Stimulated activated CD4-positive, alpha-beta T cell treated with anti-CD3 and anti-CD28 coated beads, Interleukin-4, amount 100 ng/mL, for 48 hours (primary cell): ENCODE measurements at regions not wholly inside any gene's neighbourhood (a gene's known extent, or its start where the extent isn't known, plus 50 kb on each side); places are given as distances from the start of the nearest gene placed in this dataset.
"Not testable (repeated sequence)": the region's sequence is repeated elsewhere in the genome, so short reads cannot be mapped to it uniquely, and the experiment has no call there.

Experiments used
- DNase-seq, 2 donors: peaks; one replicate each; pipeline ENCODE4 v3.0.0-alpha.2; 2020; ENCODE audit warnings: low read depth in 2 of 2

- no peak for DNase-seq
These were observed 94.8 kb upstream of the CYRIA start for GRCh38 chr2:16760426-16760825.

GRCh38 chr2:16756831-16757644 lies 91.4 kb upstream of the CYRIA start:
- peak; percentile 41 to 66 for DNase-seq

- DNase-seq: no peak
These were observed 89.8 kb upstream of the CYRIA start for GRCh38 chr2:16755442-16755841.

- not testable (repeated sequence) for DNase-seq
These were observed 87.4 kb upstream of the CYRIA start for GRCh38 chr2:16753025-16753424.

- DNase-seq: not testable (repeated sequence)
These were observed 85.2 kb upstream of the CYRIA start for GRCh38 chr2:16750925-16751214.

- DNase-seq: no peak
These were observed 84.7 kb upstream of the CYRIA start for GRCh38 chr2:16750175-16750924.

- not testable (repeated sequence) for DNase-seq
These were observed 83.1 kb upstream of the CYRIA start for GRCh38 chr2:16748511-16749266.

GRCh38 chr2:16747689-16748088 lies 82.1 kb upstream of the CYRIA start:
- DNase-seq: no peak

- no peak for DNase-seq
These were observed 81.6 kb upstream of the CYRIA start for GRCh38 chr2:16747257-16747656.

- no peak for DNase-seq
These were observed 81.2 kb upstream of the CYRIA start for GRCh38 chr2:16746833-16747232.

GRCh38 chr2:16746329-16746728 lies 80.7 kb upstream of the CYRIA start:
- no peak for DNase-seq

- no peak for DNase-seq
These were observed 79.8 kb upstream of the CYRIA start for GRCh38 chr2:16745466-16745865.

GRCh38 chr2:16744521-16744920 lies 78.9 kb upstream of the CYRIA start:
- no peak for DNase-seq

- no peak for DNase-seq
These were observed 76.4 kb upstream of the CYRIA start for GRCh38 chr2:16742026-16742425.

GRCh38 chr2:16741498-16741897 lies 75.9 kb upstream of the CYRIA start:
- DNase-seq: no peak

GRCh38 chr2:16739778-16740581 lies 74.3 kb upstream of the CYRIA start:
- no peak for DNase-seq

- DNase-seq: no peak
These were observed 73.0 kb upstream of the CYRIA start for GRCh38 chr2:16738361-16739225.

GRCh38 chr2:16737812-16738211 lies 72.2 kb upstream of the CYRIA start:
- no peak for DNase-seq

- DNase-seq: no peak
These were observed 71.0 kb upstream of the CYRIA start for GRCh38 chr2:16736633-16737032.

- no peak for DNase-seq
These were observed 63.7 kb upstream of the CYRIA start for GRCh38 chr2:16729335-16729734.
